Islet of Langerhans (tissue), 1 donor: ENCODE measurements at regions not wholly inside any gene's neighbourhood (a gene's known extent, or its start where the extent isn't known, plus 50 kb on each side); places are given as distances from the start of the nearest gene placed in this dataset.

Experiments used
- FAIRE-seq: peaks from one replicate; lab custom pipeline; 2011; peaks lifted over from hg19 to GRCh38; lab: Jason Lieb, UNC

- no peak for FAIRE-seq
These were observed 460.2 kb downstream of the LRATD1 start for GRCh38 chr2:15092691-15093090.

- FAIRE-seq, result no peak
These were observed 461.6 kb downstream of the LRATD1 start for GRCh38 chr2:15094161-15094560.

- no peak for FAIRE-seq
These were observed 464.3 kb downstream of the NBAS start for GRCh38 chr2:15096873-15097272.

- FAIRE-seq, result no peak
These were observed 454.0 kb downstream of the NBAS start for GRCh38 chr2:15107137-15107536.

GRCh38 chr2:15111718-15112117 is 449.4 kb downstream of the NBAS start:
- FAIRE-seq, result no peak

GRCh38 chr2:15112216-15112615 is 448.9 kb downstream of the NBAS start:
- no peak for FAIRE-seq

GRCh38 chr2:15115776-15116175 is 445.4 kb downstream of the NBAS start:
- no peak for FAIRE-seq

- FAIRE-seq, result no peak
These were observed 444.3 kb downstream of the NBAS start for GRCh38 chr2:15116830-15117229.
